MCF 10A (cell line): ENCODE measurements at regions not wholly inside any gene's neighbourhood (a gene's known extent, or its start where the extent isn't known, plus 50 kb on each side); places are given as distances from the start of the nearest gene placed in this dataset.
A peak's percentile ranks its signal among the peaks of the same experiment; 100 is the strongest.

Source experiments
- BruUV-seq: library from RNA; stranded (reverse); fragments of 400-500 nt; replicated peaks from 2 replicates; lab custom pipeline; 2021; lab: Mats Ljungman, UMichigan
- CTCF ChIA-PET: fragments of 300-600 bp; sonication (Branson Sonifier 250); formaldehyde crosslinking; extraction: SDS; loops from one replicate; lab custom pipeline; 2021; ENCODE audit warnings: antibody characterized with exemption, inconsistent platforms; lab: Yijun Ruan, JAX
- POLR2A ChIA-PET: fragments of 300-600, 350-650 bp; sonication (Branson Sonifier 250); formaldehyde crosslinking; extraction: SDS; loops from one replicate; lab custom pipeline; 2020; ENCODE audit warnings: antibody characterized with exemption, inconsistent platforms; lab: Yijun Ruan, JAX
- DNase-seq: peaks from one replicate; pipeline ENCODE4 v3.0.0-alpha.2; 2018; ENCODE audit not compliant: unreplicated experiment
- H3K27ac Mint-ChIP-seq: one replicate; pipeline ENCODE4 v1.8.0; 2022; ENCODE audit warnings: mild to moderate bottlenecking, low read depth, mixed read lengths; ENCODE audit not compliant: unreplicated experiment
- H3K27me3 Mint-ChIP-seq: one replicate; pipeline ENCODE4 v1.8.0; 2022; ENCODE audit warnings: mixed read lengths; ENCODE audit not compliant: insufficient read depth, unreplicated experiment
- H3K36me3 Mint-ChIP-seq: one replicate; pipeline ENCODE4 v1.8.0; 2022; ENCODE audit warnings: mild to moderate bottlenecking, moderate library complexity, mixed read lengths; ENCODE audit not compliant: insufficient read depth, unreplicated experiment
- H3K4me1 Mint-ChIP-seq: one replicate; pipeline ENCODE4 v1.8.0; 2022; ENCODE audit warnings: mixed read lengths; ENCODE audit not compliant: insufficient read depth, unreplicated experiment
- H3K4me3 Mint-ChIP-seq: one replicate; pipeline ENCODE4 v1.8.0; 2022; ENCODE audit warnings: mild to moderate bottlenecking, moderate library complexity, mixed read lengths; ENCODE audit not compliant: unreplicated experiment
- H3K9me3 Mint-ChIP-seq: one replicate; pipeline ENCODE4 v1.8.0; 2022; ENCODE audit warnings: mixed read lengths; ENCODE audit not compliant: unreplicated experiment
- CTCF ChIP-seq: fragments of 200-600 bp; IDR thresholded peaks from one replicate; pipeline ENCODE4 v1.8.0; 2022; ENCODE audit warnings: antibody characterized with exemption, mild to moderate bottlenecking; ENCODE audit not compliant: unreplicated experiment
- intact Hi-C: fragments of 100-400 bp; cut with micrococcal nuclease; formaldehyde crosslinking; loops from 2 replicates; pipeline ENCODE4 v1.14.1; 2022

DNA sequence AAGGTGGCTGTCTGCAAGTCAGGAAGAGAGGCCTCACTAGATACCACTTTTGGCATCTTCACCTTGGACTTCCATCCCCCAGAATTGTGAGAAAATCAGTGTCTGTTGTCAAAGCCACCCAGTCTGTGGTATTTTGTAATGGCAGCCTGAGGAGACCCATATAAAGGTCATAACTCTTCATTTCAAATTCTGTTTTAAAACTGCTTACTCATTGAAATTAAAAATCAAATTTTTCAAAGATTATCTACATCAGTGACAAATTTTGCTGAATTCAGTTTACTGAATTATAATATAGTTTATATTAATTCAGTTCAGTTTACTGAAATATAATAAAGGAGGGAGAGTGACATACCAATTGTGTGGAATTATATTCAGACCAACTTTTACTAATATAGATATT, 133.1 kb upstream of the IL15 start:
- BruUV-seq, result no TSS peak
- POLR2A ChIA-PET, result no interaction called here
- DNase-seq, result no peak
- Mint-ChIP-seq H3K4me3 (no peak overlapping the region), H3K4me1 (no peaks in the 10 kb centered on the region), H3K9me3 (peaks cover 3% of the 10 kb centered on the region), H3K27ac (no peak overlapping the region), H3K27me3 (no peaks in the 10 kb centered on the region), H3K36me3 (no peaks in the 10 kb centered on the region)
- CTCF ChIA-PET, result no interaction called here
- intact Hi-C loops, result no loop called here
- no peak for TF ChIP-seq CTCF

DNA sequence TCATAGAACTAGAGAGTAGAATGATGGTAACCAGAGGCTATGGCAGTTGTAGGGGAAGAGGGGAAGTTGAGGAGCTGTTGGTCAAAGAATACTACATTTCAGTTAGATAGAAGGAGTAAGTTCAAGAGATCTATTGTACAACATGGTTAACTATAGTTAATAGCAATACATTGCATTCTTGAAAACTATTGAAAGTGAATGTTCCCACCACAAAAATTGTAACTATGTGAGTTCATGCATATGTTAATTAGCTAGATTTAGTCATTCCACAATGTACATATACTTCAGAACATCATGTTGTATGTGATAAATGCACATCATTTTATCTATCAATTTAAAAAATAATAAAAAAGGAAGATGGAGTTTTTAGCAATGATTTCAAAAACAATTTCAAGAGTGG, 125.3 kb upstream of the IL15 start:
- Mint-ChIP-seq H3K4me3 (no peak overlapping the region), H3K9me3 (peaks cover 15% of the 10 kb centered on the region), H3K36me3 (no peaks in the 10 kb centered on the region), H3K4me1 (peaks cover 11% of the 10 kb centered on the region), H3K27me3 (no peaks in the 10 kb centered on the region), H3K27ac (no peak overlapping the region)
- POLR2A ChIA-PET, result no interaction called here
- no TSS peak for BruUV-seq
- intact Hi-C loops, result no loop called here
- CTCF ChIA-PET, result no interaction called here
- DNase-seq, result no peak
- TF ChIP-seq CTCF, result no peak

GRCh38 chr4:141513866-141514265, 122.5 kb upstream of the IL15 start:
- no peak for TF ChIP-seq CTCF
- Mint-ChIP-seq H3K27me3 (no peaks in the 10 kb centered on the region), H3K4me1 (peaks cover 15% of the 10 kb centered on the region), H3K36me3 (no peaks in the 10 kb centered on the region), H3K9me3 (peaks cover 6% of the 10 kb centered on the region), H3K4me3 (no peak overlapping the region), H3K27ac (peak overlapping the region; percentile 41)
- ChIA-PET CTCF (interaction anchor here (1.0 kb wide), 1 partner anchor 22 kb away, joined by 4 read pairs; no protein-coding TSS in a partner anchor), POLR2A (interaction anchor here (0.7 to 1.8 kb wide), 2 partner anchors 15 to 105 kb away, joined by 3 to 8 read pairs; no protein-coding TSS in a partner anchor)
- intact Hi-C loops, result no loop called here
- DNase-seq, result no peak
- no TSS peak for BruUV-seq

GRCh38 chr4:141518222-141518621, 118.2 kb upstream of the IL15 start:
- DNase-seq, result no peak
- H3K27ac Mint-ChIP-seq, result no peak overlapping the region
- no TSS peak for BruUV-seq
- H3K4me3 Mint-ChIP-seq, result no peak overlapping the region
- POLR2A ChIA-PET, result no interaction called here
- H3K9me3 Mint-ChIP-seq, result no peaks in the 10 kb centered on the region
- intact Hi-C loops, result no loop called here
- H3K27me3 Mint-ChIP-seq, result no peaks in the 10 kb centered on the region
- TF ChIP-seq CTCF, result no peak
- CTCF ChIA-PET, result interaction anchor here (0.7 kb wide), 1 partner anchor 372 kb away, joined by 4 read pairs; no protein-coding TSS in a partner anchor
- peaks cover 21% of the 10 kb centered on the region for H3K4me1 Mint-ChIP-seq
- no peaks in the 10 kb centered on the region for H3K36me3 Mint-ChIP-seq
